ENCODE measurements at regions not wholly inside any gene's neighbourhood (a gene's known extent, or its start where the extent isn't known, plus 50 kb on each side); places are given as distances from the start of the nearest gene placed in this dataset.

DNA sequence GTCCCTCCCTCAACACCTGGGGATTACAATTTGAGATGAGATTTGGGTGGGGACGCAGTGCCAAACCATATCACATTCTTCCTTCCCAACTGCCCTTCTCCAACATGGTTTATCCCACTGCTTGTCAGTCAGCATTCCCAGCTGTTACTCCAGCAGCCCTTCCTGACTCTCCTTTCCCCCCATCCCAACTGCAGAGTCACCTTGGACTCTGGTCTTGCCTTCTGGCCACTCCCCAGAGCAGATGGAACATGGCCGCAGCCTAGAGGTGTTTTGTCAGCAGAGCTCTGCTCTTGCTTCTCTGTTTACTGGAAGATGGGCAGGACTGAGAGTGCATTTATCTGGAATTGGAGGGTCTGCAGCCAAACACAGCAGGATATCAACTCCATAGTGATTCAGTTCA is 51.2 kb upstream of the MEX3C start:
- no peak for DNase-seq (ENCODE audit: insufficient read length, low spot score)
- no peak for TF ChIP-seq CTCF (IDR thresholded peaks at IDR 0.05; ENCODE audit: insufficient read depth, missing control alignments)
- no peak for FAIRE-seq

DNA sequence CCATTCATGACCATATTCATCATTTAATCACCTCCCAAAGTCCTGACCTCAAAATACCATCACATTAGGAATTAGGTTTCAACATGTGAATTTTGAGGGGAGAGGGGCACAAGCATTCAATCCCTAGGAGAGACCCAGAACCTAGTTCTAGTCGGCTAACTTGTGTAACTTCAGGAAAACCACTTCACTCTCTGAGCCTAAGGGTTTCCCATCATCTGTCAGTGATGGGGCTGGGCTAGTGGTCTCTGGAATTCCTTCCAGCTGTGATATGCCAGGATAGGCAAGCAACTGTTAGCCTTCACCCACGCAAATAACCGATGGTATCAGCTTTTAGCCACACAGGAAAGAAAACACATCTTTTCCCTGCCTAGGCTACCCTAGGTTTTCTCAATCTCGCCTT is 52.5 kb upstream of the MEX3C start:
- no peak for TF ChIP-seq CTCF (IDR thresholded peaks at IDR 0.05; ENCODE audit: insufficient read depth, missing control alignments)
- FAIRE-seq (no peak), DNase-seq (ENCODE audit: insufficient read length, low spot score) (no peak)

- FAIRE-seq = no peak
- TF ChIP-seq CTCF (IDR thresholded peaks at IDR 0.05; ENCODE audit: insufficient read depth, missing control alignments) = no peak
Observed at GRCh38 chr18:51250458-51251024, 53.1 kb upstream of the MEX3C start.

DNA sequence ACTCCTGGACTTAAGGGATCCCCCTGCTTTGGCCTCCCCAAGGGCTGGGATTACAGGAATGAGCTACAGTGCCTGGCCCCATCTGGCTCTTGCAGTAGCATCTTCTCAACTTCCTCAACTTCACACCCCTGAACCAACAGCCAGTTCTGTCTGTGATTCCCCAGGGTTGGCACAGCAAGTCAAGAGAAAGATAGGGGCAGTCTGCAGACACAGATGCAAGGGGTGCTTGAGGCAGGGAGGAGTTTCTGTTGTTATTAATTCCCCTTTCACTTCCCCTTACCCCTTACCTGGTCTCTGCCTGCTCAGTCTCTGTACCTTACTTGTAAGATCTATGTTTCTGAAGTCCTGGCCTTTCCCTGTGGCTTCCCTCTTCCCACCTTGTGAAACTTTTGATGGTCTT is 54.1 kb upstream of the MEX3C start:
- TF ChIP-seq CTCF (IDR thresholded peaks at IDR 0.05; ENCODE audit: insufficient read depth, missing control alignments) = no peak
- FAIRE-seq = no peak
- no peak for DNase-seq (ENCODE audit: insufficient read length, low spot score)

More at GRCh38 chr18:51250458-51251024, 53.1 kb upstream of the MEX3C start:
- DNase-seq (ENCODE audit: insufficient read length, low spot score) = no peak

GRCh38 chr18:51253476-51253875 is 56.0 kb upstream of the MEX3C start:
- no peak for TF ChIP-seq CTCF (IDR thresholded peaks at IDR 0.05; ENCODE audit: insufficient read depth, missing control alignments)
- no peak for FAIRE-seq
- no peak for DNase-seq (ENCODE audit: insufficient read length, low spot score)

GRCh38 chr18:51255693-51256092 is 58.2 kb upstream of the MEX3C start:
- FAIRE-seq (no peak), DNase-seq (ENCODE audit: insufficient read length, low spot score) (no peak)
- no peak for TF ChIP-seq CTCF (IDR thresholded peaks at IDR 0.05; ENCODE audit: insufficient read depth, missing control alignments)

DNA sequence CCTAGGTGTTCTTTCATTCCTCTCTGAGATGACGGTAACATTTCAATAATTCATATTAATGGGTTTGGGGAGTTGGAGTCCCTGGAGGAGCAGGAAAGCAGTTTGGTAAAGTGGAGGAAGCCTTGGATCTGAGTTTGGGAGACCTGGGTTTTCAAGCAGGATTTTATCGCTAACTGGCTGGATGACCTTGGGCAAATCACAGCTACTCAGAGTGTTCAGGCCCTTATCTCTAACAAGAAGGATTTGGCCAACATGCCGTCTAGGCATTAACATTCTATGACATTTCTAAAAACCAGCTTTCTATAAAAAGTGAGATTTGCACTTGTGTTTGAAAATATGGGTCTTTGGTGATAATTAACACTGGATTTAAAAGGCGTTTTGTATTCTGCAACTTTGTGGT is 59.7 kb upstream of the MEX3C start:
- no peak for TF ChIP-seq CTCF (IDR thresholded peaks at IDR 0.05; ENCODE audit: insufficient read depth, missing control alignments)
- DNase-seq (ENCODE audit: insufficient read length, low spot score) = no peak
- no peak for FAIRE-seq

Measured in D721Med (cell line).